IMR-90 (cell line): ENCODE measurements at regions not wholly inside any gene's neighbourhood (a gene's known extent, or its start where the extent isn't known, plus 50 kb on each side); places are given as distances from the start of the nearest gene placed in this dataset.

Experiments used
- CEBPB ChIP-seq: IDR thresholded peaks from 2 replicates; pipeline ENCODE4 v1.6.1; 2012; ENCODE audit warnings: low read depth, low read length, improper control_type of control experiment
- MAZ ChIP-seq: IDR thresholded peaks from 2 replicates; pipeline ENCODE4 v1.6.1; 2012; ENCODE audit warnings: low read depth, mild to moderate bottlenecking, low read length, improper control_type of control experiment, moderate library complexity, borderline replicate concordance
- NFE2L2 ChIP-seq: fragments of 150-350 bp; IDR thresholded peaks from 2 replicates; pipeline ENCODE4 v1.6.1; 2016; ENCODE audit warnings: low read depth, mild to moderate bottlenecking, low read length
- POLR2A ChIP-seq: IDR thresholded peaks from 2 replicates; pipeline ENCODE4 v1.6.1; 2012; ENCODE audit warnings: mild to moderate bottlenecking, low read depth, low read length
- RCOR1 ChIP-seq: IDR thresholded peaks from 2 replicates; pipeline ENCODE4 v1.6.1; 2012; ENCODE audit warnings: mild to moderate bottlenecking, low read length, improper control_type of control experiment; ENCODE audit not compliant: insufficient replicate concordance
- TF ChIP-seq, protein P1 (sequence below): conservative IDR thresholded peaks from 2 replicates; pipeline ENCODE4 v1.5.1; 2012; ENCODE audit warnings: mild to moderate bottlenecking, low read depth, low read length, improper control_type of control experiment

- TF ChIP-seq RCOR1 (no peak), NFE2L2 (no peak), POLR2A (no peak), CEBPB (peak; percentile 51; the same call in 1 of the 2 replicates), MAZ (no peak)
- TF ChIP-seq, protein P1, sequence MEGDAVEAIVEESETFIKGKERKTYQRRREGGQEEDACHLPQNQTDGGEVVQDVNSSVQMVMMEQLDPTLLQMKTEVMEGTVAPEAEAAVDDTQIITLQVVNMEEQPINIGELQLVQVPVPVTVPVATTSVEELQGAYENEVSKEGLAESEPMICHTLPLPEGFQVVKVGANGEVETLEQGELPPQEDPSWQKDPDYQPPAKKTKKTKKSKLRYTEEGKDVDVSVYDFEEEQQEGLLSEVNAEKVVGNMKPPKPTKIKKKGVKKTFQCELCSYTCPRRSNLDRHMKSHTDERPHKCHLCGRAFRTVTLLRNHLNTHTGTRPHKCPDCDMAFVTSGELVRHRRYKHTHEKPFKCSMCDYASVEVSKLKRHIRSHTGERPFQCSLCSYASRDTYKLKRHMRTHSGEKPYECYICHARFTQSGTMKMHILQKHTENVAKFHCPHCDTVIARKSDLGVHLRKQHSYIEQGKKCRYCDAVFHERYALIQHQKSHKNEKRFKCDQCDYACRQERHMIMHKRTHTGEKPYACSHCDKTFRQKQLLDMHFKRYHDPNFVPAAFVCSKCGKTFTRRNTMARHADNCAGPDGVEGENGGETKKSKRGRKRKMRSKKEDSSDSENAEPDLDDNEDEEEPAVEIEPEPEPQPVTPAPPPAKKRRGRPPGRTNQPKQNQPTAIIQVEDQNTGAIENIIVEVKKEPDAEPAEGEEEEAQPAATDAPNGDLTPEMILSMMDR = no peak
These were observed 456.6 kb upstream of the DYNLRB2 start for GRCh38 chr16:80084163-80084562.
